ENCODE measurements at regions not wholly inside any gene's neighbourhood (a gene's known extent, or its start where the extent isn't known, plus 50 kb on each side); places are given as distances from the start of the nearest gene placed in this dataset.

- DNase-seq (ENCODE audit: low spot score) = peak; percentile 4
These were observed 53.3 kb upstream of the KCNJ16 start for GRCh38 chr17:70021726-70022125.

- DNase-seq (ENCODE audit: low spot score) = peak; percentile 63
These were observed 52.9 kb upstream of the KCNJ16 start for GRCh38 chr17:70022175-70022574.

GRCh38 chr17:70024253-70024652, 50.8 kb upstream of the KCNJ16 start:
- no peak for DNase-seq (ENCODE audit: low spot score)
